ENCODE measurements at regions not wholly inside any gene's neighbourhood (a gene's known extent, or its start where the extent isn't known, plus 50 kb on each side); places are given as distances from the start of the nearest gene placed in this dataset.

DNA sequence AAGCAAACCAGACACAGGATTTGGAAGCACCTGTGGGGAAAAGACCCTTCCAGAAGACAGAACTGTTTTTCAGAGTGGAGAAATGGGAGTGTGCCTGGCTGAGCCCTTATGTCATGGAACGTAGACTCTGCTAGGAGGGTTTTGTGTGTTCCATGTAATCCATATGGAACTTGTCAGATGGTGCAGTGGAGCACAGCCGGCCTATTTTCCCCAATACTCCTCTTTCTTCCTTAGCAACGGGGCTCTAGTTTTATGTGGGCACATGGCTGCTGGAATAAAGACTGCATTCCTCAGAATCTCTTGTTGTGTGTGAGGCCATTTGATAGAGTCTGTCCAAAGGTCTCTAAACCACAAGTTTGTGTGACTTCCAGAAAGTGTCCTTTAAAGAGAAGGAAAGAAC lies 284.0 kb downstream of the DRD1 start:
- no peak for TF ChIP-seq POLR2A (IDR thresholded peaks at IDR 0.05)
- TF ChIP-seq, protein P1, sequence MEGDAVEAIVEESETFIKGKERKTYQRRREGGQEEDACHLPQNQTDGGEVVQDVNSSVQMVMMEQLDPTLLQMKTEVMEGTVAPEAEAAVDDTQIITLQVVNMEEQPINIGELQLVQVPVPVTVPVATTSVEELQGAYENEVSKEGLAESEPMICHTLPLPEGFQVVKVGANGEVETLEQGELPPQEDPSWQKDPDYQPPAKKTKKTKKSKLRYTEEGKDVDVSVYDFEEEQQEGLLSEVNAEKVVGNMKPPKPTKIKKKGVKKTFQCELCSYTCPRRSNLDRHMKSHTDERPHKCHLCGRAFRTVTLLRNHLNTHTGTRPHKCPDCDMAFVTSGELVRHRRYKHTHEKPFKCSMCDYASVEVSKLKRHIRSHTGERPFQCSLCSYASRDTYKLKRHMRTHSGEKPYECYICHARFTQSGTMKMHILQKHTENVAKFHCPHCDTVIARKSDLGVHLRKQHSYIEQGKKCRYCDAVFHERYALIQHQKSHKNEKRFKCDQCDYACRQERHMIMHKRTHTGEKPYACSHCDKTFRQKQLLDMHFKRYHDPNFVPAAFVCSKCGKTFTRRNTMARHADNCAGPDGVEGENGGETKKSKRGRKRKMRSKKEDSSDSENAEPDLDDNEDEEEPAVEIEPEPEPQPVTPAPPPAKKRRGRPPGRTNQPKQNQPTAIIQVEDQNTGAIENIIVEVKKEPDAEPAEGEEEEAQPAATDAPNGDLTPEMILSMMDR (IDR thresholded peaks at IDR 0.05) = no peak

Measured in breast epithelium (tissue), 3 donors.